ENCODE measurements at regions not wholly inside any gene's neighbourhood (a gene's known extent, or its start where the extent isn't known, plus 50 kb on each side); places are given as distances from the start of the nearest gene placed in this dataset.
A peak's percentile ranks its signal among the peaks of the same experiment; 100 is the strongest.

GRCh38 chr6:51550243-51550642 lies 537.2 kb downstream of the PKHD1 start:
- ATAC-seq, result no peak
- TF ChIP-seq ZC3H10 (CRISPR knock-in tag; IDR thresholded peaks at IDR 0.05), result no peak
- no peak for TF ChIP-seq ESRRG (CRISPR knock-in tag; IDR thresholded peaks at IDR 0.05)
- no peak for TF ChIP-seq CSRNP3 (CRISPR knock-in tag; IDR thresholded peaks at IDR 0.05)
- TF ChIP-seq ZFP30 (CRISPR knock-in tag; IDR thresholded peaks at IDR 0.05), result no peak
- TF ChIP-seq ISL1 (CRISPR knock-in tag; IDR thresholded peaks at IDR 0.05), result no peak
- no peak for TF ChIP-seq BACH2 (CRISPR knock-in tag; IDR thresholded peaks at IDR 0.05; ENCODE audit: borderline replicate concordance)
- no peak for TF ChIP-seq ZFP3 (CRISPR knock-in tag; IDR thresholded peaks at IDR 0.05)
- no peak for TF ChIP-seq POU6F1 (CRISPR knock-in tag; IDR thresholded peaks at IDR 0.05; ENCODE audit: borderline replicate concordance, low read depth)
- no peak for TF ChIP-seq TCF4 (CRISPR knock-in tag; IDR thresholded peaks at IDR 0.05; ENCODE audit: borderline replicate concordance)
- TF ChIP-seq ZNF8 (CRISPR knock-in tag; IDR thresholded peaks at IDR 0.05), result no peak
- TF ChIP-seq GLIS3 (CRISPR knock-in tag; IDR thresholded peaks at IDR 0.05), result no peak
- TF ChIP-seq ZNF70 (CRISPR knock-in tag; IDR thresholded peaks at IDR 0.05), result no peak
- no peak for TF ChIP-seq PPARA (CRISPR knock-in tag; IDR thresholded peaks at IDR 0.05; ENCODE audit: borderline replicate concordance)
- no peak for TF ChIP-seq OSR1 (CRISPR knock-in tag; IDR thresholded peaks at IDR 0.05)

- TF ChIP-seq SNAI2 (CRISPR knock-in tag; IDR thresholded peaks at IDR 0.05) (no peak), POU6F1 (CRISPR knock-in tag; IDR thresholded peaks at IDR 0.05; ENCODE audit: borderline replicate concordance, low read depth) (no peak), TSHZ2 (CRISPR knock-in tag; IDR thresholded peaks at IDR 0.05) (no peak), BACH2 (CRISPR knock-in tag; IDR thresholded peaks at IDR 0.05; ENCODE audit: borderline replicate concordance) (no peak), ESRRG (CRISPR knock-in tag; IDR thresholded peaks at IDR 0.05) (no peak), CREB5 (CRISPR knock-in tag; IDR thresholded peaks at IDR 0.05; ENCODE audit: low read depth) (no peak)
- ATAC-seq, result no peak; the same call in 2 of the 3 replicates
Observed at GRCh38 chr6:51552435-51552834, 535.0 kb downstream of the PKHD1 start.

- peak; percentile 23; the same call in 1 of the 2 replicates for TF ChIP-seq GLIS3 (CRISPR knock-in tag; IDR thresholded peaks at IDR 0.05)
- 0 out of 2 replicates have a peak, but pooled peaks have one; percentile 29 for TF ChIP-seq ZFP3 (CRISPR knock-in tag; IDR thresholded peaks at IDR 0.05)
- peak; percentile 82 for TF ChIP-seq ISL1 (CRISPR knock-in tag; IDR thresholded peaks at IDR 0.05)
- TF ChIP-seq CREB5 (CRISPR knock-in tag; IDR thresholded peaks at IDR 0.05; ENCODE audit: low read depth), result no peak
- TF ChIP-seq ARNTL (CRISPR knock-in tag; IDR thresholded peaks at IDR 0.05; ENCODE audit: borderline replicate concordance, low read depth), result no peak
- TF ChIP-seq PATZ1 (CRISPR knock-in tag; IDR thresholded peaks at IDR 0.05; ENCODE audit: borderline replicate concordance), result peak; percentile 43; the same call in 1 of the 2 replicates
- TF ChIP-seq TSHZ2 (CRISPR knock-in tag; IDR thresholded peaks at IDR 0.05), result peak; percentile 92
- TF ChIP-seq TCF4 (CRISPR knock-in tag; IDR thresholded peaks at IDR 0.05; ENCODE audit: borderline replicate concordance), result peak; percentile 97
- ATAC-seq, result peak; percentile 58; the same call in 2 of the 3 replicates
Observed at GRCh38 chr6:51553246-51554015, 534.0 kb downstream of the PKHD1 start.

All from SK-N-SH treated with all-trans-retinoic acid at 6 μM for 48 hours (cell line).